ENCODE measurements at regions not wholly inside any gene's neighbourhood (a gene's known extent, or its start where the extent isn't known, plus 50 kb on each side); places are given as distances from the start of the nearest gene placed in this dataset.

DNA sequence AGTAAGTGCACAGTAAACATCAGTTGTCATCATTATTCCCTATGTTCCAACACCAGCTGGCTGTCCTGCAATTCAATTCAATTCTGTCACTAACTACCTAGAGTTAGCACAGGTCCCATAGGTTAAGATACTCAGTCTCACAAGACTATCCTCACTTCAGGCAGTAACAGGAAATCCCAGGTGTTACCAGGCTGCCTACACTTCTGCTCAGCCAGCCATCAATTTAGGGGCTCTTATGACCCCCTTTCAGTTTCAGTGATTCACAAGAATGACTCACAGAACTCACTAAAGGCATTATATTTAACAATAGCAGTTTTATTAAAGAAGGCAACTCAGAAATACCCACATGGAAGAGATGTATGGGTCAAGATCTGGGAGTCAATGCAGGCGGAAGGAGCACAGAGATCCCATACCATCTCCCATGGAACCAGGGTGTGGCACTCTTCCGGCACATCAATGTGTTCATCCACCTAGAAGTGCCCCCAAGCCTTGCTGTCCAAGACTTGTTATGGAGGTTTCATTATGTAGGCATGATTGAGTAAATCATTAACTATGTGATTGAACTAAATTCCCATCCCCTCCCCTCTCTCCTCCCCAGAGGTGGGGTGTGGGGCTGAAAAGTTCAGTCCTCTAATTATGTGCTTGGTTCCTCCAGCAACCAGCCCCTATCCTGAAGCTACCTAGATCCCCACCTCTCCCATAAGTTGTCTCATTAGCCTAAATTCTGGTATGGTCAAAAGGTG, 120.8 kb upstream of the WSCD2 start:
- no peak for TF ChIP-seq YY1 (IDR thresholded peaks at IDR 0.05; ENCODE audit: insufficient read depth, insufficient read length)
- TF ChIP-seq ZNF274 (IDR thresholded peaks at IDR 0.05; ENCODE audit: low read depth, low read length): no peak
- no peak for TF ChIP-seq SUZ12 (IDR thresholded peaks at IDR 0.05; ENCODE audit: extremely low read depth, insufficient read depth, insufficient read length)

Data from NT2/D1 (cell line).